GM12873 (cell line): ENCODE measurements at regions not wholly inside any gene's neighbourhood (a gene's known extent, or its start where the extent isn't known, plus 50 kb on each side); places are given as distances from the start of the nearest gene placed in this dataset.

ENCODE experiments used
- TF ChIP-seq, protein P1 (sequence below): IDR thresholded peaks from 2 replicates; pipeline ENCODE4 v1.5.1; 2012; ENCODE audit warnings: low read depth, mild to moderate bottlenecking, moderate library complexity, low read length, control low read depth; ENCODE audit not compliant: insufficient read depth; ENCODE audit errors: missing control alignments

GRCh38 chr1:214715126-214715525, 112.1 kb downstream of the CENPF start:
- TF ChIP-seq, protein P1, sequence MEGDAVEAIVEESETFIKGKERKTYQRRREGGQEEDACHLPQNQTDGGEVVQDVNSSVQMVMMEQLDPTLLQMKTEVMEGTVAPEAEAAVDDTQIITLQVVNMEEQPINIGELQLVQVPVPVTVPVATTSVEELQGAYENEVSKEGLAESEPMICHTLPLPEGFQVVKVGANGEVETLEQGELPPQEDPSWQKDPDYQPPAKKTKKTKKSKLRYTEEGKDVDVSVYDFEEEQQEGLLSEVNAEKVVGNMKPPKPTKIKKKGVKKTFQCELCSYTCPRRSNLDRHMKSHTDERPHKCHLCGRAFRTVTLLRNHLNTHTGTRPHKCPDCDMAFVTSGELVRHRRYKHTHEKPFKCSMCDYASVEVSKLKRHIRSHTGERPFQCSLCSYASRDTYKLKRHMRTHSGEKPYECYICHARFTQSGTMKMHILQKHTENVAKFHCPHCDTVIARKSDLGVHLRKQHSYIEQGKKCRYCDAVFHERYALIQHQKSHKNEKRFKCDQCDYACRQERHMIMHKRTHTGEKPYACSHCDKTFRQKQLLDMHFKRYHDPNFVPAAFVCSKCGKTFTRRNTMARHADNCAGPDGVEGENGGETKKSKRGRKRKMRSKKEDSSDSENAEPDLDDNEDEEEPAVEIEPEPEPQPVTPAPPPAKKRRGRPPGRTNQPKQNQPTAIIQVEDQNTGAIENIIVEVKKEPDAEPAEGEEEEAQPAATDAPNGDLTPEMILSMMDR = no peak

DNA sequence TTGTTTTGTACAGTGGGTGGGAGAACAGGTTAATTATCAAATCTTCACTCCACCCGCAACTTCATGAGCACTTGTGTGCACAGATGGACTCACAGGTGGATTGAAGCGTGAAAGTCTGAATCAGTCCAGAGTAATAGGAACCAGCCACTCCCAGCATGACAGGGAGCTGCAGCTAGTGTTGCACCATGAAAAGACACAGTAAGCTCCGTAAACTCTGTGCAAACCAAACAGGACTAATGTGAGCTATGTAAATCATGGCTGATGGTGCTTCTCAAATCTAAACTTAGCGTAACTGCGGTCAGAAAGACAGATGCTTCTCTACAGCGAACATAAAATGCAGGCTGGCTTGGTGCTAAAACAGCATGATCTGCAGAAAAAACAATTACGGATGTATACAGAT, 114.4 kb downstream of the CENPF start:
- TF ChIP-seq, protein P1 = no peak

- TF ChIP-seq, protein P1 = no peak
Observed at GRCh38 chr1:214718724-214719123, 115.7 kb downstream of the CENPF start.

GRCh38 chr1:214719207-214719606, 116.2 kb downstream of the CENPF start:
- TF ChIP-seq, protein P1 = no peak

DNA sequence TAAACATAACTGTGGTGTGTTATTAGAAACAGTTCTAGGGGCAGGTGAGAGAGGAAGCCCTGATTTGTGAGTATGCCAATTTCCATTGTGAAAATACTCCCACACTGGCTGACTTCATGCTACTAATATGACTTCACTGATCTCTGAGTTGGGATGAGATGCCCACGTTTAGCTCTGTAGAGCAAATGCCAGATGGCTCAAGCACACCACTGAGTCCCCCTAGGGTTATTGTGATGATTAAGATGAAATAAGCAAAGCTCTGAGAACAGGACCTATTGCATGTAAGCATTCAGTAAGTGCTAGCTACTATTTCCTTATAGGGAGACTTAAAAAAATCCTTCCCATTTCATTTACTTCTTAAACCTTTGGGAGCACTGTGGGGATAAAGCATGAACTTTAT, 117.6 kb downstream of the CENPF start:
- TF ChIP-seq, protein P1 = no peak

- TF ChIP-seq, protein P1 = no peak
Observed at GRCh38 chr1:214727274-214727673, 124.3 kb downstream of the CENPF start.

GRCh38 chr1:214739621-214740238, 136.7 kb downstream of the CENPF start:
- TF ChIP-seq, protein P1 = no peak
